ENCODE measurements at regions not wholly inside any gene's neighbourhood (a gene's known extent, or its start where the extent isn't known, plus 50 kb on each side); places are given as distances from the start of the nearest gene placed in this dataset.

GRCh38 chr2:34105006-34105767 lies 506.1 kb upstream of the FAM98A start:
- no peak for DNase-seq (ENCODE audit: low spot score)

GRCh38 chr2:34104601-34105000 lies 505.5 kb upstream of the FAM98A start:
- DNase-seq (ENCODE audit: low spot score) = no peak

GRCh38 chr2:34103437-34103836 lies 504.3 kb upstream of the FAM98A start:
- DNase-seq (ENCODE audit: low spot score) = no peak

GRCh38 chr2:34102339-34102738 lies 503.2 kb upstream of the FAM98A start:
- no peak for DNase-seq (ENCODE audit: low spot score)

GRCh38 chr2:34099377-34099776 lies 500.3 kb upstream of the FAM98A start:
- no peak for DNase-seq (ENCODE audit: low spot score)

- no peak for DNase-seq (ENCODE audit: low spot score)
Observed at GRCh38 chr2:34098256-34098655, 499.2 kb upstream of the FAM98A start.

- peak; percentile 54 for DNase-seq (ENCODE audit: low spot score)
Observed at GRCh38 chr2:34096562-34097171, 497.6 kb upstream of the FAM98A start.

- DNase-seq (ENCODE audit: low spot score) = no peak
Observed at GRCh38 chr2:34093790-34094189, 494.7 kb upstream of the FAM98A start.

- no peak for DNase-seq (ENCODE audit: low spot score)
Observed at GRCh38 chr2:34070196-34070595, 471.1 kb upstream of the FAM98A start.

- no peak for DNase-seq (ENCODE audit: low spot score)
Observed at GRCh38 chr2:34069604-34070003, 470.5 kb upstream of the FAM98A start.

- no peak for DNase-seq (ENCODE audit: low spot score)
Observed at GRCh38 chr2:34050413-34050812, 451.3 kb upstream of the FAM98A start.

GRCh38 chr2:34045101-34045655 lies 446.1 kb upstream of the FAM98A start:
- no peak for DNase-seq (ENCODE audit: low spot score)

GRCh38 chr2:34037886-34038285 lies 438.8 kb upstream of the FAM98A start:
- no peak for DNase-seq (ENCODE audit: low spot score)

- DNase-seq (ENCODE audit: low spot score) = no peak
Observed at GRCh38 chr2:34037157-34037556, 438.1 kb upstream of the FAM98A start.

GRCh38 chr2:34031097-34031496 lies 432.0 kb upstream of the FAM98A start:
- no peak for DNase-seq (ENCODE audit: low spot score)

- no peak for DNase-seq (ENCODE audit: low spot score)
Observed at GRCh38 chr2:34030273-34030672, 431.2 kb upstream of the FAM98A start.

GRCh38 chr2:34029073-34029472 lies 430.0 kb upstream of the FAM98A start:
- no peak for DNase-seq (ENCODE audit: low spot score)

- DNase-seq (ENCODE audit: low spot score) = no peak
Observed at GRCh38 chr2:34025196-34025595, 426.1 kb upstream of the FAM98A start.

GRCh38 chr2:34012715-34013302 lies 413.7 kb upstream of the FAM98A start:
- DNase-seq (ENCODE audit: low spot score) = peak; percentile 52

GRCh38 chr2:34011684-34012083 lies 412.6 kb upstream of the FAM98A start:
- DNase-seq (ENCODE audit: low spot score) = no peak

- no peak for DNase-seq (ENCODE audit: low spot score)
Observed at GRCh38 chr2:34005901-34006300, 406.8 kb upstream of the FAM98A start.

- DNase-seq (ENCODE audit: low spot score) = no peak
Observed at GRCh38 chr2:34004936-34005335, 405.8 kb upstream of the FAM98A start.

- DNase-seq (ENCODE audit: low spot score) = no peak
Observed at GRCh38 chr2:34003795-34004194, 404.7 kb upstream of the FAM98A start.

Data from ureter (tissue), 1 donor.